DND-41 (cell line): ENCODE measurements at regions not wholly inside any gene's neighbourhood (a gene's known extent, or its start where the extent isn't known, plus 50 kb on each side); places are given as distances from the start of the nearest gene placed in this dataset.

Source experiments
- ATAC-seq: fragments of 200-7000 bp; cut with Tn5 transposase; 3 replicates; pipeline ENCODE4 v1.9.1; 2021; ENCODE audit warnings: low read depth; ENCODE audit not compliant: insufficient read depth
- DNase-seq: peaks from one replicate; pipeline ENCODE4 v3.0.0-alpha.2; 2020
- H2AFZ ChIP-seq: 2 replicates; pipeline ENCODE4 v1.6.0; 2012; ENCODE audit warnings: low read depth, low read length
- H3K27ac ChIP-seq: 2 replicates; pipeline ENCODE4 v1.5.1; 2012; ENCODE audit warnings: low read length, inconsistent platforms
- H3K27me3 ChIP-seq: fragments of 200-600 bp; sonication (generic); 2 replicates; pipeline ENCODE4 v1.6.0; 2012; ENCODE audit warnings: low read length, mild to moderate bottlenecking, inconsistent platforms; ENCODE audit not compliant: insufficient read depth, poor library complexity
- H3K36me3 ChIP-seq: 2 replicates; pipeline ENCODE4 v1.5.1; 2012; ENCODE audit warnings: low read length, inconsistent platforms; ENCODE audit not compliant: insufficient read depth
- H3K4me1 ChIP-seq: 2 replicates; pipeline ENCODE4 v1.5.1; 2012; ENCODE audit warnings: mild to moderate bottlenecking, low read length; ENCODE audit not compliant: insufficient read depth
- H3K4me2 ChIP-seq: 2 replicates; pipeline ENCODE4 v1.6.0; 2012; ENCODE audit warnings: mild to moderate bottlenecking, moderate library complexity, low read length, inconsistent platforms; ENCODE audit not compliant: insufficient read depth
- H3K4me3 ChIP-seq, 2 experiments: fragments of 200-600 bp in 1 of 2; shearing (Covaris generic) in 1 of 2; 2 replicates each; pipeline ENCODE4 v1.5.1; 2012 to 2016; ENCODE audit warnings: inconsistent platforms in 2 of 2, low read length in 2 of 2, mild to moderate bottlenecking in 2 of 2, low read depth in 1 of 2, moderate library complexity in 1 of 2
- H3K79me2 ChIP-seq: 2 replicates; pipeline ENCODE4 v1.6.0; 2012; ENCODE audit warnings: low read length, inconsistent platforms; ENCODE audit not compliant: insufficient read depth
- H3K9ac ChIP-seq: 2 replicates; pipeline ENCODE4 v1.6.0; 2012; ENCODE audit warnings: low read depth, mild to moderate bottlenecking, inconsistent platforms, low read length, moderate library complexity
- H3K9me3 ChIP-seq: 2 replicates; pipeline ENCODE4 v1.5.1; 2012; ENCODE audit warnings: low read length, moderate library complexity, mild to moderate bottlenecking, inconsistent platforms; ENCODE audit not compliant: insufficient read depth, severe bottlenecking
- H4K20me1 ChIP-seq: 2 replicates; pipeline ENCODE4 v1.6.0; 2012; ENCODE audit warnings: low read length; ENCODE audit not compliant: insufficient read depth
- EZH2 ChIP-seq: IDR thresholded peaks from 3 replicates; pipeline ENCODE4 v1.6.1; 2012; ENCODE audit warnings: borderline replicate concordance, low read depth, mild to moderate bottlenecking, moderate library complexity, low read length, inconsistent platforms; ENCODE audit not compliant: severe bottlenecking
- TF ChIP-seq, protein P1 (sequence below): IDR thresholded peaks from 2 replicates; pipeline ENCODE4 v1.5.1; 2012; ENCODE audit warnings: borderline replicate concordance, low read length, moderate library complexity, mild to moderate bottlenecking; ENCODE audit not compliant: poor library complexity, severe bottlenecking; ENCODE audit errors: extremely low read depth

DNA sequence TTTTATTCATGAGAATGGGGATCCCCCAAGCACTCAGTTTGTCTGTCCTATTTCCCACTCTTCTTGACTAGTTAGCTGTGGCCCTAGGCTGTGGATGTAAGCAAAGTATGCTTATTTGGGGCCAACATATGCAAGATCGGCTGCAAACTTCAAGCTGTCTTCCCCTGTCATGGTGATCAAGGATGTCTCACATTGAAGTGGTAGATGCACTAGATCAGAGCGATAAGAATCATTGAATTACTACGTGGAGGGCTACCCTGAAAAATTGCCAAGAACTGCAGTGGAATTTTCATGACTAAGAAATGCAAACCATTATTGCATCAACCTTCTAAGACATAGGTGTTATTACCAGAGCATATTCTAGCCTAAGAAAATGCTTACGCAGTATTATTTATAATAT lies 527.4 kb downstream of the RNF144A start:
- Histone ChIP-seq H3K79me2 (no peaks in the 10 kb centered on the region), H3K9me3 (no peaks in the 10 kb centered on the region), H3K9ac (no peak overlapping the region), H4K20me1 (no peaks in the 10 kb centered on the region), H3K27ac (no peak overlapping the region), H3K27me3 (no peaks in the 10 kb centered on the region), H3K4me1 (peaks cover 7% of the 10 kb centered on the region; the same call in 1 of the 2 replicates), H3K4me3 (no peak overlapping the region), H3K36me3 (no peaks in the 10 kb centered on the region), H3K4me2 (no peak overlapping the region), H2AFZ (no peak overlapping the region)
- no peak for ATAC-seq
- TF ChIP-seq, protein P1, sequence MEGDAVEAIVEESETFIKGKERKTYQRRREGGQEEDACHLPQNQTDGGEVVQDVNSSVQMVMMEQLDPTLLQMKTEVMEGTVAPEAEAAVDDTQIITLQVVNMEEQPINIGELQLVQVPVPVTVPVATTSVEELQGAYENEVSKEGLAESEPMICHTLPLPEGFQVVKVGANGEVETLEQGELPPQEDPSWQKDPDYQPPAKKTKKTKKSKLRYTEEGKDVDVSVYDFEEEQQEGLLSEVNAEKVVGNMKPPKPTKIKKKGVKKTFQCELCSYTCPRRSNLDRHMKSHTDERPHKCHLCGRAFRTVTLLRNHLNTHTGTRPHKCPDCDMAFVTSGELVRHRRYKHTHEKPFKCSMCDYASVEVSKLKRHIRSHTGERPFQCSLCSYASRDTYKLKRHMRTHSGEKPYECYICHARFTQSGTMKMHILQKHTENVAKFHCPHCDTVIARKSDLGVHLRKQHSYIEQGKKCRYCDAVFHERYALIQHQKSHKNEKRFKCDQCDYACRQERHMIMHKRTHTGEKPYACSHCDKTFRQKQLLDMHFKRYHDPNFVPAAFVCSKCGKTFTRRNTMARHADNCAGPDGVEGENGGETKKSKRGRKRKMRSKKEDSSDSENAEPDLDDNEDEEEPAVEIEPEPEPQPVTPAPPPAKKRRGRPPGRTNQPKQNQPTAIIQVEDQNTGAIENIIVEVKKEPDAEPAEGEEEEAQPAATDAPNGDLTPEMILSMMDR: no peak
- no peak for TF ChIP-seq EZH2
- no peak for DNase-seq

- Histone ChIP-seq H3K27me3 (no peaks in the 10 kb centered on the region), H3K4me2 (no peak overlapping the region), H3K9ac (no peak overlapping the region), H3K4me1 (peaks cover 16% of the 10 kb centered on the region), H3K27ac (no peak overlapping the region), H3K9me3 (no peaks in the 10 kb centered on the region), H2AFZ (no peak overlapping the region), H3K79me2 (no peaks in the 10 kb centered on the region), H4K20me1 (no peaks in the 10 kb centered on the region), H3K4me3 (no peak overlapping the region), H3K36me3 (no peaks in the 10 kb centered on the region)
- TF ChIP-seq, protein P1: no peak
- no peak for TF ChIP-seq EZH2
- DNase-seq (no peak), ATAC-seq (no peak)
These were observed 531.5 kb downstream of the RNF144A start for GRCh38 chr2:7448578-7449264.

DNA sequence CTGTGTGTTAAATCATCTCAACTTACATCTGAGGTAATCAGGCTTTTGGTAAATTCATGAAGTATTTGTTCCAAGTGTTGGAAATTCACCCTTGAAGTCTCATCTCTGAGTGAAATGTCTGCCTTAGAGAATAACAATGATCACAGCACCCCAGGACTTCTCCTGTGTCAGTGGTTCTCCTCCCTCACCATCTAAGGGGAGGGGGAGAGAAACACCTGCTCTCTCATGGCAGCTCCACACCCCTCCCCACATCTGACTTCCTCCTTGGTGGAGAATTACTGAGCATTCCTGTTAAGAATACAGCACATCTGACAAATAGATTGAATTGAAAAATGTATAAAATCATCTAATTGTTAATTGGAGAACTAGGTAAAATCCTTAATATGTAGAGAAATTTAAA lies 532.1 kb downstream of the RNF144A start:
- H4K20me1 ChIP-seq: no peaks in the 10 kb centered on the region
- DNase-seq (peak; percentile 46), ATAC-seq (peak; percentile 83)

More for the DNA sequence above, 532.1 kb downstream of the RNF144A start:
- no peaks in the 10 kb centered on the region for H3K36me3 ChIP-seq
- no peak overlapping the region for H3K4me3 ChIP-seq
- H3K9ac ChIP-seq: no peak overlapping the region
- no peak overlapping the region for H2AFZ ChIP-seq
- H3K9me3 ChIP-seq: no peaks in the 10 kb centered on the region
- H3K27me3 ChIP-seq: no peaks in the 10 kb centered on the region
- TF ChIP-seq EZH2: no peak
- TF ChIP-seq, protein P1: no peak
- H3K79me2 ChIP-seq: no peaks in the 10 kb centered on the region
- H3K27ac ChIP-seq: no peak overlapping the region
- peaks cover 16% of the 10 kb centered on the region for H3K4me1 ChIP-seq
- no peak overlapping the region for H3K4me2 ChIP-seq
